Right atrium auricular region (tissue), 2 donors: ENCODE measurements at regions not wholly inside any gene's neighbourhood (a gene's known extent, or its start where the extent isn't known, plus 50 kb on each side); places are given as distances from the start of the nearest gene placed in this dataset.

Source experiments
- DNase-seq: peaks from one replicate; pipeline ENCODE4 v3.0.0-alpha.2; 2019; ENCODE audit warnings: low spot score
- H3K27ac ChIP-seq, 2 donors: fragments of 200-600 bp; sonication (generic); 1 replicate in 1 of 2; 2 replicates in 1 of 2; pipeline ENCODE4 v1.5.1; 2016 to 2019
- H3K27me3 ChIP-seq, 2 donors: fragments of 200-600 bp; sonication (generic); one replicate each; pipeline versions ENCODE4 v1.5.1 to v1.6.0; 2017 to 2019
- H3K36me3 ChIP-seq: fragments of 200-600 bp; sonication (generic); one replicate; pipeline ENCODE4 v1.5.1; 2016
- H3K4me1 ChIP-seq, 2 donors: fragments of 200-600 bp; sonication (generic); one replicate each; pipeline versions ENCODE4 v1.5.1 to v1.6.0; 2017 to 2019
- H3K4me3 ChIP-seq, 2 donors: fragments of 200-600 bp; sonication (generic); 1 replicate in 1 of 2; 2 replicates in 1 of 2; pipeline ENCODE4 v1.5.1; 2017 to 2019; ENCODE audit warnings: mild to moderate bottlenecking in 1 of 2, moderate library complexity in 1 of 2
- H3K9me3 ChIP-seq, 2 donors: fragments of 200-600 bp; sonication (generic); one replicate each; pipeline ENCODE4 v1.5.1; 2019
- TF ChIP-seq, protein P1 (sequence below), 2 donors: fragments of 200-600 bp; sonication (generic); IDR thresholded peaks; one replicate each; pipeline ENCODE4 v1.5.1; 2019; ENCODE audit warnings: antibody characterized with exemption in 2 of 2

DNA sequence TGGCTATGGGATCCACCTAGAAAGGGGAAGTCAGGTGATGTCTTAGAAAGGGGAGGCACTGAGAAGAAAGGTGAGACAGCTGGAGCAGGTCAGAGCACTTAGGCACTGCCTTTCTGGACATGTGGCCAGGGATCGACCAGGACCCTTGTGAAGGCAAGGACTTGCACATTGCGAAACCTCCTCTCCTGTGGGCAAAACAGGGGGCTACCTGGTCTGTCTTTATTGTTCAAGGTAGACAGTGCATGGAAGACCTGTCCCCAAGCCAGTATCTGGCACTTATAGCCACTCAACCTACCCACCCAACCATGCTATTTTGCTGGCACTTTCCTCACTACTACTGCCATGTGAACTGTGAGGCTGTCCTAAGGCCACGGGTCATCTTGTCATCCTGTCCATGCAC, 67.2 kb downstream of the NAV1 start:
- Histone ChIP-seq H3K4me1 (peaks cover 0 to 45% of the 10 kb centered on the region in 2 donors), H3K27ac (no peak overlapping the region), H3K4me3 (no peak overlapping the region), H3K9me3 (no peaks in the 10 kb centered on the region), H3K27me3 (no peaks in the 10 kb centered on the region), H3K36me3 (no peaks in the 10 kb centered on the region)
- DNase-seq, result no peak
- TF ChIP-seq, protein P1, sequence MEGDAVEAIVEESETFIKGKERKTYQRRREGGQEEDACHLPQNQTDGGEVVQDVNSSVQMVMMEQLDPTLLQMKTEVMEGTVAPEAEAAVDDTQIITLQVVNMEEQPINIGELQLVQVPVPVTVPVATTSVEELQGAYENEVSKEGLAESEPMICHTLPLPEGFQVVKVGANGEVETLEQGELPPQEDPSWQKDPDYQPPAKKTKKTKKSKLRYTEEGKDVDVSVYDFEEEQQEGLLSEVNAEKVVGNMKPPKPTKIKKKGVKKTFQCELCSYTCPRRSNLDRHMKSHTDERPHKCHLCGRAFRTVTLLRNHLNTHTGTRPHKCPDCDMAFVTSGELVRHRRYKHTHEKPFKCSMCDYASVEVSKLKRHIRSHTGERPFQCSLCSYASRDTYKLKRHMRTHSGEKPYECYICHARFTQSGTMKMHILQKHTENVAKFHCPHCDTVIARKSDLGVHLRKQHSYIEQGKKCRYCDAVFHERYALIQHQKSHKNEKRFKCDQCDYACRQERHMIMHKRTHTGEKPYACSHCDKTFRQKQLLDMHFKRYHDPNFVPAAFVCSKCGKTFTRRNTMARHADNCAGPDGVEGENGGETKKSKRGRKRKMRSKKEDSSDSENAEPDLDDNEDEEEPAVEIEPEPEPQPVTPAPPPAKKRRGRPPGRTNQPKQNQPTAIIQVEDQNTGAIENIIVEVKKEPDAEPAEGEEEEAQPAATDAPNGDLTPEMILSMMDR (IDR thresholded peaks at IDR 0.05), result no peak

DNA sequence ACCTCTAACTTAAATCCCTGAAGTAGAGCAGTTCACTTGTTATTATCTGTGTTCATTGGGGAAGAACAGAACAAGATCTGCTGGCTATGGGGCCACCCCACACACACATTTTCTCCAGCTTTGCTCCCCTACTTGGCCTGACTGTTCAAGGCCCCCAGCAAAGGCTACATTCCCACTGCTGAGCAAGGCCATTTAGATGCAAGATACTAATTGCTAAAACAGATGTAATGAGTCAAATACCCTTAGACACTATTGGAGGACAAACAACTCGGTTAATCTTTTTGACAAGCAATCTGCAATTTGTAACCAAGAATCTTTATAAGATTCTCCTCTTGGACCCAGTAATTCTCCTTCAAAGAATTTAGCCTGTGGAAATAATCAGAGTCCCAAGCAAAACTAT, 67.7 kb downstream of the NAV1 start:
- H3K9me3 ChIP-seq, result no peaks in the 10 kb centered on the region
- TF ChIP-seq, protein P1 (IDR thresholded peaks at IDR 0.05), result no peak
- H3K27ac ChIP-seq, result no peak overlapping the region
- H3K27me3 ChIP-seq, result no peaks in the 10 kb centered on the region
- no peak for DNase-seq
- H3K4me3 ChIP-seq, result no peak overlapping the region
- peaks cover 0 to 45% of the 10 kb centered on the region in 2 donors for H3K4me1 ChIP-seq
- H3K36me3 ChIP-seq, result no peaks in the 10 kb centered on the region

DNA sequence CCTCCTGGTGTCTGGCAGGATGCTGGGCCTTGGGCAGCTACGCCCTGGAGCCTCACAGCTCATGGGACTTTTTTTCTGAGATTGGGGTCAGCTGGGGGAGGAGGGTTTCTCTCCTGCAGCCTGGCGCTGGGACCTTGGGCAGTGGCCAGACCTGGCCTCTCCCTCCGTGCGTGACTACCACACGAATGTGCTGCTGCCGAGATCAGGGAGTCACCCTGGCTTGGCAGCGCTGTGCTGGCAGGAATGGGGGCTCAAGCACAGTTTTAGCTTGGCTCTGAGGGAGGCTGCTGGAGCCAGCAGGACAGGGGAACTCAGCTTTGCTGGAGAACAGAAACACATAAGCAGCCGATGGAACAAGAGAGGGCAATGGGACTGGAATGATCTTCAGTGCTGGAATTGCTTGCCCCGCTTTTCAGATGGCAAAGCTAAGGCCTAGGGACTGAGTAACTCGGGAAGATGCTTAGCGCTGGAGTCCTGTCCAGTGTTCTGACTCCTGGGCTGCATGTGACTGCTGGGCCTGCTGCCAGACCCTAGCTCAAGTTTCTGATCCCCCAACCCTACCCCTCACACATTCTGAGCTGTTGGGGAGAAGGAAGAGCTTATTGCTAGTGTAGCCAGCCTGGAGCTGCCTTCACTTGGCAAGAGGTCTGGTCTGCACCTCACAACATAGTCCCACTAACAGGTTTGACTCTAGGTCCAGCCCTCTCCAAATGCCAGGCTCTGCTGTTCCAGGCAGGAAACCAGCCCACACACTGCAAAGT, 69.9 kb downstream of the NAV1 start:
- H3K27ac ChIP-seq, result peak overlapping the region in 1 of 2 donors; percentile 5
- no peaks in the 10 kb centered on the region for H3K36me3 ChIP-seq
- H3K9me3 ChIP-seq, result no peaks in the 10 kb centered on the region
- no peak overlapping the region for H3K4me3 ChIP-seq
- DNase-seq, result no peak
- peaks cover 0 to 49% of the 10 kb centered on the region in 2 donors for H3K4me1 ChIP-seq
- TF ChIP-seq, protein P1 (IDR thresholded peaks at IDR 0.05), result no peak
- no peaks in the 10 kb centered on the region for H3K27me3 ChIP-seq

DNA sequence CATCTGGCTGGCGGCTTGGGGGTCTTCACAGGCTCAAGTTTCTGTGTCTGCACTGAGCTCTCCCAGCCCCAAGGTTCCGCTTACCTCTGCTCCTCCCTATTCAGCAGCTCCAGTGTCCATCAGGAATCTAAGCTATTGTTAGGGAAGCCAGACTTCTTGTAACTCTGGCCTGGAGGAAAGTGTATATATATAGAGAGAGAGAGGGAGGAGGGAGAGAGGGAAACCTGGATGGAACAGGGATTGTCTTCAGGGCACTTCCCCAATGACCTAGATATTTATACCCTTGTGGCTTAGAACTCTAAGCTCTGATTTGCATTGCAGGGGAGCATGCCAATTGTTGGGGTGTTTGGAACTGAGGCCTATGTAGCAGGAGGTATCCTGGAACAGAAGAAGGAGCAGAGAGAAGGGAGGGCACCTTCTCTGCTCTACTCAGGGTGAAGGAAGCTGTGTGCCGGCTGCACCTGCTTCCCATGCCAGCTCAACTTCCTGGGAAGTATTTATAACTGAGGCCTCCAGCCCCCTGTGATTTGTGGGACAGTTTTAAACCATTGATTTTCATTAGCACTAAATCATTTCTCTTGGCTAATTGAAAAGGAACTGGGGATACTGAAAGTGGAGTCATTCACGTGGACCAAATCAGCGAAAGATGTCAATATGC, 70.9 kb downstream of the NAV1 start:
- H3K36me3 ChIP-seq, result no peaks in the 10 kb centered on the region
- TF ChIP-seq, protein P1 (IDR thresholded peaks at IDR 0.05), result no peak
- no peak overlapping the region for H3K27ac ChIP-seq
- no peak for DNase-seq
- H3K4me1 ChIP-seq, result peaks cover 0 to 55% of the 10 kb centered on the region in 2 donors
- no peaks in the 10 kb centered on the region for H3K9me3 ChIP-seq
- H3K27me3 ChIP-seq, result no peaks in the 10 kb centered on the region
- no peak overlapping the region for H3K4me3 ChIP-seq

DNA sequence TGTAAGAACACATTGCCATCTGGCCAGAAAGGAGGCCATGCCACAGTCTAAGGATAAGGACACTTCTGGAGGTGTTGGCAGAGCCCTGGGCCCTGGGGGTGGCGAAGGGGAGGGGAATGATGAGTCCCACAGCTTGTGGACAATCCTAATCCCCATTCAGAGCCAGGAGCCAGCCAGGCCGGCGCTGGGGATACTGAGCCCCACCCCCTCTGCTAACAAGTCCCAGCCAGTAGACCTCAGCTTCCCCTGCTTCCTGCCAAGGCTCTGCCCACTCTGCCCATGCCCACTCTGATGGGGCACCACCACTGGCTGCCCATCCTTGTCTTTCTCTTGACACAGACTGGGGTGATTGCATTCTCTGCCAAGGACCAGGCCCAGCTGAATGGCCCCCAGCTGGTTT, 71.9 kb downstream of the NAV1 start:
- DNase-seq, result no peak
- H3K36me3 ChIP-seq, result no peaks in the 10 kb centered on the region
- H3K4me1 ChIP-seq, result peaks cover 0 to 45% of the 10 kb centered on the region in 2 donors
- H3K27ac ChIP-seq, result no peak overlapping the region
- H3K4me3 ChIP-seq, result no peak overlapping the region
- H3K27me3 ChIP-seq, result no peaks in the 10 kb centered on the region
- TF ChIP-seq, protein P1 (IDR thresholded peaks at IDR 0.05), result no peak
- no peaks in the 10 kb centered on the region for H3K9me3 ChIP-seq
